Activated CD4-positive, alpha-beta memory T cell treated with anti-CD3 and anti-CD28 coated beads, Interleukin-2, amount 10 ng/mL, durations not matched to agents 7 days and 5 days (primary cell): ENCODE measurements at regions not wholly inside any gene's neighbourhood (a gene's known extent, or its start where the extent isn't known, plus 50 kb on each side); places are given as distances from the start of the nearest gene placed in this dataset.

ENCODE experiments used
- CTCF ChIA-PET: fragments of 350-600 bp; sonication (Branson Sonifier 250); formaldehyde crosslinking; loops from one replicate; lab custom pipeline; 2021; ENCODE audit warnings: antibody characterized with exemption, inconsistent platforms; lab: Charles Lee
- POLR2A ChIA-PET: fragments of 350-600 bp; sonication (Branson Sonifier 250); formaldehyde crosslinking; loops from one replicate; lab custom pipeline; 2021; ENCODE audit warnings: antibody characterized with exemption; lab: Charles Lee
- DNase-seq: peaks from one replicate; pipeline ENCODE4 v3.0.0-alpha.2; 2020
- H3K27ac Mint-ChIP-seq: one replicate; pipeline ENCODE4 v1.8.0; 2021; ENCODE audit warnings: mild to moderate bottlenecking, mixed read lengths
- H3K27me3 Mint-ChIP-seq: one replicate; pipeline ENCODE4 v1.8.0; 2021; ENCODE audit warnings: mixed read lengths
- H3K36me3 Mint-ChIP-seq: one replicate; pipeline ENCODE4 v1.8.0; 2021; ENCODE audit warnings: low read depth, mixed read lengths
- H3K4me1 Mint-ChIP-seq: one replicate; pipeline ENCODE4 v1.8.0; 2021; ENCODE audit warnings: mixed read lengths
- H3K4me3 Mint-ChIP-seq: one replicate; pipeline ENCODE4 v1.8.0; 2021; ENCODE audit warnings: mild to moderate bottlenecking, mixed read lengths
- H3K9me3 Mint-ChIP-seq: one replicate; pipeline ENCODE4 v1.8.0; 2021; ENCODE audit warnings: mixed read lengths

DNA sequence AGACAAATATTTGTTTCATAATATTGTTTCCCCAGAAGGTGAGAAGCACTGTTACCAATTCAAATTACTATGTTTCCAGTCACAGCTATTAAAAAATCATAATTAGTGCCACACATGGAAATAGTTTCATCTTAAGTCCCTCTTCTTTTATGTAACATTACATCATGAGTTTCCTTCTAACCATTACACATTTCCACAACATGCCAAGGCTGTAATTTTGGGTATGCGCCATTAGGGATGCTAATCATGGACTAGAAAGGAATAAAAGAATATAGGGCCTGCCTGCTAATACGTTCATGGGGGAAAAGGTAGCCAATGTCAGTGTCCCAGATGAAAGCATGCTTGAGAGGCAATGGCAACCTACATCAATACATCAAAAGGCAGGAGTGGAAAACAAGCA is 142.5 kb upstream of the LPAR1 start:
- Mint-ChIP-seq H3K9me3 (no peaks in the 10 kb centered on the region), H3K4me1 (no peaks in the 10 kb centered on the region), H3K27me3 (no peaks in the 10 kb centered on the region), H3K27ac (no peak overlapping the region), H3K36me3 (no peaks in the 10 kb centered on the region), H3K4me3 (no peak overlapping the region)
- ChIA-PET POLR2A (no interaction called here), CTCF (no interaction called here)
- DNase-seq: no peak

DNA sequence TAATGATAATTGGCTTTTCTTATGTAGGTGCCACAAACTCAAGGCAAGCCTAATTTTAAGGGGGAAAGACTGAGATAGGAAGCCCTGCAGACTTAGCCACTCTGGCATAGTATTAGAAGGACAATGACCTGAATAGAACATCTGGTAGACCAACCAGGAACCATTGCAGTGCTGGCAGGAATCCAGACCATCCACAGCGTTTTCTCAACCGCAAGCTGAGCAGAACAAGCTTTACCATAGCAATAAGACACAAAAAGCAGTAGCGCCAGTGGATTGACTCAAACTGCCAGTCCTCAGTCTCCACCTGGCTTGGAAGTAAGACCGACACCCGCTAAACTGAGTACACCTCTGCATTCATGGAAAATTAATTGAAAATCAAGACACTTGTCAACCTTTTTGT is 141.3 kb upstream of the LPAR1 start:
- no peaks in the 10 kb centered on the region for H3K27me3 Mint-ChIP-seq
- H3K36me3 Mint-ChIP-seq: no peaks in the 10 kb centered on the region
- H3K27ac Mint-ChIP-seq: no peak overlapping the region
- no peaks in the 10 kb centered on the region for H3K4me1 Mint-ChIP-seq
- ChIA-PET POLR2A (no interaction called here), CTCF (no interaction called here)
- no peak overlapping the region for H3K4me3 Mint-ChIP-seq
- H3K9me3 Mint-ChIP-seq: no peaks in the 10 kb centered on the region
- no peak for DNase-seq

DNA sequence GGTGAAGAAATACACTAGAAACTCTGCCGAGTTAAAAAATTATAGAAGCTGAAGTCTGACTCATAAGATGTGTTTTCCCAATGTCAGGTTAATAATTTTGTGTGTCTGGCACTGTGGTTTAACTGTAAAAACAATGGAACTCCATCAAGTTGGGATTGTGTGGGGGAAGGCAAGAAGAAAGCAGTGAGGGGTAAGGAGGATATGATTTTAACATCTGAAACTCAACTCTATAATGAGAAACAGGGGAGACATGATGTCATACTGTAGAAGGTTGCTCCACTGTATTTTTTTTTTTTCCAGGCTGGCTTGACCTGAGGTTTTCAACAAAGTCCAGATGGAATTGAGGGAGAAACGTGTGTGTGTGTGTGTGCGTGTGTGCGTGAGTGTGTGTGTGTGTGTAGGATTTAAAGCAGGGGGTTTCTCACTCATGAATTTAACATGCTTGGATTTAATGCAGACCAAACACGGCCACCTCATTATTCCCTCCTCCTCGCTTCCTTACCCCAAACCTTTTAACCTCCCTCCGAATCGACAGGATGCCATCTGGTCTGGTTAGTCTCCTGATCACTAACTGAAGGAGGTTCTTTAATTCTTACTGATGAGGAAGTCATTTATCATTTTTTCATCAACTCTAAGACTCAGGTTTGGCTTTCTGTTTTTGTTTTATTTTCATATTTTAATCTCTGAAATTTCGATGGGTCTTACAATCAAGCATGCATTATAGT is 140.2 kb upstream of the LPAR1 start:
- no peak overlapping the region for H3K27ac Mint-ChIP-seq
- CTCF ChIA-PET: no interaction called here
- POLR2A ChIA-PET: no interaction called here
- no peak for DNase-seq
- H3K4me1 Mint-ChIP-seq: no peaks in the 10 kb centered on the region
- no peak overlapping the region for H3K4me3 Mint-ChIP-seq
- no peaks in the 10 kb centered on the region for H3K36me3 Mint-ChIP-seq
- H3K9me3 Mint-ChIP-seq: no peaks in the 10 kb centered on the region
- no peaks in the 10 kb centered on the region for H3K27me3 Mint-ChIP-seq

DNA sequence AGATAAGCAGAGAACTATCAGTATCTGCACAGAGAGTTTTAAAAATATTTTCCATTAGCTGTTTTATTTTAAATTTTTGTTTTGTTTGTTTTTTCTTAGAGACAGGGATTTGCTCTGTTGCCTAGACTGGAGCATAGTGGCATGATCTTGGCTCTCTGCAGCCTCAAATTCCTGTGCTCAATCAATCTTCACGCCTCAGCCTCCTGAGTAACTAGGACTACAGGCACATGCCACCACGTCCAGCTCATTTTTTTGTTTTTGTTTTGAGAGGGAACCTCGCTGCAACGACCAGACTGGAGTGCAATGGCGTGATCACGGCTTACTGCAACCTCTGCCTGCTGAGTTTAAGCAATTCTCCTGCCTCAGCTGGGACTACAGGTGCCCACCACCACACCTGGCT is 138.2 kb upstream of the LPAR1 start:
- no peaks in the 10 kb centered on the region for H3K4me1 Mint-ChIP-seq
- H3K27me3 Mint-ChIP-seq: no peaks in the 10 kb centered on the region
- DNase-seq: no peak
- no peaks in the 10 kb centered on the region for H3K9me3 Mint-ChIP-seq
- H3K27ac Mint-ChIP-seq: no peak overlapping the region
- no peaks in the 10 kb centered on the region for H3K36me3 Mint-ChIP-seq
- no peak overlapping the region for H3K4me3 Mint-ChIP-seq
- ChIA-PET POLR2A (no interaction called here), CTCF (no interaction called here)

DNA sequence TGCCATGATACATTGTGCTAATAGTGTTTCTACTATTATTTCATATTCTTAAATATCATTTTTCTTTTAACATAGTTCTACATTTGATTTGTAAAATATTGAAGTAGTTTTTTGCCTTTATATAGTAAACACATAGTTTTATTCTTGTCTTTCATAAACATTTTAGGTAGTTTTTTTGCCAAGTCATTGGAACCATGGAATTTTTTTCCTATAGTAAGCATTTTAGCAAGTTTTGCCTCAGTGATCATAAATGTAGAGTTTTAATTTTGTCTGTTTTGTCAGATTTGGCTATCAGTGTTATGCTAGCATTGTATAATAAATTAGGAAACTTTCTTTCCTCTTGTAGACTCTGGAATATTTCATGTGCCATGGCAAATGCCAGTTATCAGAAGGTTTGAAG is 137.1 kb upstream of the LPAR1 start:
- DNase-seq: no peak
- POLR2A ChIA-PET: no interaction called here
- Mint-ChIP-seq H3K36me3 (no peaks in the 10 kb centered on the region), H3K4me3 (no peak overlapping the region), H3K9me3 (no peaks in the 10 kb centered on the region), H3K4me1 (no peaks in the 10 kb centered on the region), H3K27ac (no peak overlapping the region), H3K27me3 (no peaks in the 10 kb centered on the region)
- CTCF ChIA-PET: no interaction called here

DNA sequence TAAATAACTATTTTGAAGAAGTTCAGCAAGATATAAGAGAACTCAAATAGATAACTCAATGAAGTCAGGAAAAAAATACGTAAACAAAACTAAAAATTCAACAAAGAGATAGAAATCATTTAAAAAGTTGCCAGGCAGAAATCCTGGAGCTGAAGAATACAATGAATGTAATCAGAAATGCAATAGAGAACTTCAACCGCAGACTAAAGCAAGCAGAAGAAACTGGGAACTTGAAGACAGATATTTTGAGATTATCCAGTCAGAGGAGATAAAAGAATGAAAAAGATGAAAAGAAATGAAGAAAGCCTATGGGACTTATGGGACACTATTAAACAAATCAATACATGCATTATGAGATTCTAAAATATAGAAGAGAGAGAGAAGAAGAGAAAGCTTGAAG is 129.1 kb upstream of the LPAR1 start:
- no peaks in the 10 kb centered on the region for H3K4me1 Mint-ChIP-seq
- H3K27me3 Mint-ChIP-seq: no peaks in the 10 kb centered on the region
- DNase-seq: no peak
- H3K4me3 Mint-ChIP-seq: no peak overlapping the region
- ChIA-PET POLR2A (no interaction called here), CTCF (no interaction called here)
- peaks cover 17% of the 10 kb centered on the region for H3K9me3 Mint-ChIP-seq
- no peaks in the 10 kb centered on the region for H3K36me3 Mint-ChIP-seq
- no peak overlapping the region for H3K27ac Mint-ChIP-seq

DNA sequence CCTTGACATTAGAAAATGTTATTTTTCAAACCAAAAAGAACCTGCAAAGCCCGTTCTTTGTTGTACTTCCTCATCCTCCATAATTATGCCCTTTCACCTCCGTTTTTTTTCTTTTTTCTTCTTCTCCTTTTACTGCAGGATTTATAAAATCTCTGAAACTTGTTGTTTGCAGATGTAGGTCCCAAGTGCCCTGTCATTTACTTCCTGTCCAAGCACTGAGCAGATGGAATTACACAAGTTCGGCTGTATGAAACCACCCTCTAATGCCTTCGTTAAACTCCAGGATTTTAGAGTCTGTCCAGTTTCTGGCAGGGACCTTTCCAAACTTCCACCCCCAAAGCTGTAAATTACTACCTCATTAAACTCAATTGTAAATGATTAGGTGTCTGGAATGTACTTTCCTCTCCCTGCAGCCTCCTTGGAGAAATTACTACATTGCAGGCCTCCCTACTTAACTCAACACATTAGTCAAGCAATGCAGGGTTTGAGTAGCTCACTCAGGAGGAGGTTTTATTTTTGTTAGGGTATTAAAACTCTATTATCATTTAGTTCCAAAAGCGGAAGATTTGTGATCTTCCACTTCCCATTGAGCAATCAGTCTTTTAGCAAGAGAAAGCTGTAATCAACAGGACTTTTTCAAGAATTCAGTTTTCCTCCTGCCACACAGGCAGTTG is 125.6 kb upstream of the LPAR1 start:
- CTCF ChIA-PET: no interaction called here

DNA sequence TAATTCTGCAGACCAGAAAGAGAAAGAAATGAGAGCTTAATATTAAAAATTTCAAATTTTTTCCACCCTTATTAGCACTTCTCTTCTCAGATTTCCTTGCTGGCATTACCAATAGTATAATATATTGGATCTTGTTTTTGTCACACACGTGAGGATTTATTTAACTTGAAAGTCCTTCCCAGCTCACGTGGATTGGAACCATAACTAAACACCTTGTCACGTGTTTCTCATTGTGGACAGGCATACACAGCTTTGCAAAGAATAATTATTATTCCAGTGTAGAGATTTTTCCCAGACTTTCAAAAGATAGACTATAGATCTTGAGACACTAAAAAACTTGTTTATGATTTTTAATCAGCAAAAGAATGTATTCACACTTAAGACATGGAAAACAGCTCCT is 123.8 kb upstream of the LPAR1 start:
- Mint-ChIP-seq H3K27me3 (no peaks in the 10 kb centered on the region), H3K9me3 (peaks cover 7% of the 10 kb centered on the region), H3K4me3 (no peak overlapping the region), H3K4me1 (no peaks in the 10 kb centered on the region), H3K36me3 (no peaks in the 10 kb centered on the region), H3K27ac (no peak overlapping the region)
- ChIA-PET CTCF (no interaction called here), POLR2A (no interaction called here)
- DNase-seq: no peak

More for the DNA sequence above, 125.6 kb upstream of the LPAR1 start:
- H3K36me3 Mint-ChIP-seq: no peaks in the 10 kb centered on the region
- H3K4me1 Mint-ChIP-seq: no peaks in the 10 kb centered on the region
- H3K27me3 Mint-ChIP-seq: no peaks in the 10 kb centered on the region
- no peak overlapping the region for H3K4me3 Mint-ChIP-seq
- H3K27ac Mint-ChIP-seq: no peak overlapping the region
- peaks cover 17% of the 10 kb centered on the region for H3K9me3 Mint-ChIP-seq
- POLR2A ChIA-PET: no interaction called here
- no peak for DNase-seq

DNA sequence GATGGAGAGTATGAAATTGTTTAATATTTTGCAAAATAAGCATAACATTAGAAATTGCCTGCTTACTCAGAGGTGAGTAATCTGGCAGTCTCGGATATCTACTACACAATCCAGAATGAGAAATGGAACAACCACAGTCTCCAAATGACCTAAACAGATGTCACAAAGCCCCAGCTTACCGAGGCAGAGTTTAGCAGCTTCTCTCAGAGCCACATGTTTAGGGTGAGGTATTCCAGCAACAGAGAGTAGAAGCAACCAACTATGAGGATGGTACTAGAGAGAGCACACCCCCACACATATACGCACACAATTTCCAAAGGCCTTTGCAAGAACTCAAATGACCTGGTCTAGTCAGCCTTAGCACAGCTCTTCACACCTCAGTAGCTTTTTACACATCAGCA is 122.7 kb upstream of the LPAR1 start:
- DNase-seq: no peak
- Mint-ChIP-seq H3K9me3 (peaks cover 2% of the 10 kb centered on the region), H3K27ac (no peak overlapping the region), H3K27me3 (no peaks in the 10 kb centered on the region), H3K36me3 (no peaks in the 10 kb centered on the region), H3K4me3 (no peak overlapping the region), H3K4me1 (no peaks in the 10 kb centered on the region)
- CTCF ChIA-PET: no interaction called here
- POLR2A ChIA-PET: no interaction called here

DNA sequence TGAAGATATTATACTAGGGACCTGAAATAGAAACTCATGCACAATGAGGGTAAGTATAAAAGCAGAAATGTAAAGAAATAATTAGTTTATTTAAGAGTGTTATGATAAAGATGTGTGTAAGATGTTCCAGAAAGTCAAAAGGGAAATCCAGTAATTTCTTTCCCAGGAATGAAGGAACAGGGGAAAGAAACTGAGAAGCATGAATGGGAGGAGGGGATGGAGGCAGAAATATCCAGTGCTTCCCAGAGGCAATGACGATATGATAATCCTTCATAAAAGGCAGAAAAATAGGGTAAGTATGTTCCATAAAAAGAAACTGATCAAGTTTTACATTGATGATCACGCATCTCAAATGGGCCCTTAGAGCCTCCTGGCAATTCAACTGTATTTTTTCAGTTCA is 120.7 kb upstream of the LPAR1 start:
- H3K36me3 Mint-ChIP-seq: no peaks in the 10 kb centered on the region
- H3K27ac Mint-ChIP-seq: no peak overlapping the region
- H3K4me1 Mint-ChIP-seq: no peaks in the 10 kb centered on the region
- no peaks in the 10 kb centered on the region for H3K9me3 Mint-ChIP-seq
- POLR2A ChIA-PET: no interaction called here
- DNase-seq: no peak
- H3K4me3 Mint-ChIP-seq: no peak overlapping the region
- no peaks in the 10 kb centered on the region for H3K27me3 Mint-ChIP-seq
- CTCF ChIA-PET: no interaction called here

DNA sequence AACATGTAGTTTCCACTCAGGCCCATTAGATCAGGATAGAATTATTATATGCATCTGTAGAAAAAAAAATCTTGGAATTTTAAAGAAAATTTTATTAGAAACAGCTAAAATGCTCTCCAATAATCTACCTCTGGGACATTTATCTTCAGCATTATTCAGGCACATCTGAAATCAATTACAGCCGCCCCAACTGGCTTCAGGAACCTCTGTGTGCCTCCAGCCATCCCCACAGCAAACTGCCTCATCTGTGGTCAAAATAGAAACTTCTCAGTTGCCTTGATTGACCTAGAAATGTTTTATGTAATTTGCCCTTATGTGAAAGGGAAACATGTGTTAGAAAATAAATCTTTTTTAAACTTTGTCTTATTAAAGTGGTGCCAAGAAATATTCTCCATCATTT is 120.1 kb upstream of the LPAR1 start:
- H3K4me3 Mint-ChIP-seq: no peak overlapping the region
- no peaks in the 10 kb centered on the region for H3K36me3 Mint-ChIP-seq
- H3K27me3 Mint-ChIP-seq: no peaks in the 10 kb centered on the region
- H3K4me1 Mint-ChIP-seq: no peaks in the 10 kb centered on the region
- H3K9me3 Mint-ChIP-seq: no peaks in the 10 kb centered on the region
- no peak overlapping the region for H3K27ac Mint-ChIP-seq
- DNase-seq: no peak
- CTCF ChIA-PET: no interaction called here
- POLR2A ChIA-PET: no interaction called here

DNA sequence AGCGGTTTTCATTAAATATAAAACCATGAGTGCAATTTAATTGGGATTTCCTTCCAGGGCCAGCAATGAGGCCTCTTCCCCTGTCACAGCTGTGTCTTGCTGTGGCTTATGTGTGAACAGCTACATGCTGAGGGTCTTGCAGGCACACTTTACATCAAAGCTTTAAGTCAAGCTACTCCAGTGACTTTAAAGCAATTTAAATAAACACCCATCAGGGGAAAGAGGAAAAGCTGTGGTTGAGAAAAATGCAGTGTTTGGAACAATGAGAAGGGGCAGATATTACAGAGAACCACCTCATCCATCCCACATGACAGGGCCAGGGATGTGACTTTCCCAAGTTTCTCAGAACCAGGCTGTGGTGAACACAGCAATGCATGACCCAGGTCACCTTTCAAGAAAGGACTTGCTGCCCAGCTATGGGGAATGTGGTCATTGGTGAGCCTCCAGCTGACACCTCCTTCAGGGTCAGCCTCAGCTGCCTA is 115.9 kb upstream of the LPAR1 start:
- Mint-ChIP-seq H3K9me3 (no peaks in the 10 kb centered on the region), H3K4me3 (no peak overlapping the region), H3K27ac (no peak overlapping the region), H3K4me1 (no peaks in the 10 kb centered on the region), H3K36me3 (no peaks in the 10 kb centered on the region), H3K27me3 (no peaks in the 10 kb centered on the region)
- ChIA-PET POLR2A (no interaction called here), CTCF (interaction anchor here (1.3 kb wide), 1 partner anchor 9 kb away, joined by 3 read pairs; no protein-coding TSS in a partner anchor)
- no peak for DNase-seq

DNA sequence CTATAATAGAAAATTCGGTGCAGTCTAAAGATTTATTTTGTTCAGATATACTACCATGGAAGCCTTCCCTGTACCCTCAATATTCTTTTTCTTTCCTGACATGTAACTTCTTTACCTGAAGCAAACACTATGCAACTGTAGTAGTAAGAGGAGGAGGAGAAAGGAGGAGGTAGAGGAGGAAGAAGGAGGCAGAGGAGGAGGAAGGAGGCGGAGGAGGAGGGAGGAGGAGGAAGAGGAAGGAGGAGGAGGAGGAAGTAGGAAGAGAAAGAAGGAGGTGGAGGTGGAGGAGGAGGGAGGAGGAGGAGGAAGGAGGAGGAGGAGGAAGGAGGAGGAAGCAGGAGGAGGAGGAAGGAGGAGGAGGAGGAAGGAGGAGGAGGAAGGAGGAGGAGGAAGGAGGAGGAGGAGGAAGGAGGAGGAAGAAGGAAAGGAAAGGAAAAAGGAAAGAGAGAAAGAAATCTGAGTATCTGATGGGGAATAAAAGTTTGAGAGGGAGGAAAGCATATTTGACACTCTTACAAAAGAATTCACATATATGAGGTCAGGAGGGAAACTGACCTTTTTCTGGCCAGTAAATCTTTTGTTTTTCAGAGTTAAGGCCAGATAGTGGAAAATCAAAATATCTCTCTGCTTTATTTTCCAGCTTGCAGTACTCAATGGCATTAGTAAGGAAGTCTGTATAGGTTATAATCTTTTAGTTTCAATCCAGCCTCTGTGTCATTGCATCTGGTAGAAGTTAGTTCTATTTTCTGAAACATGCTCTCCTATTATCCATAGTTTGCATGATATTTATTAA is 114.5 kb upstream of the LPAR1 start:
- DNase-seq: no peak
- Mint-ChIP-seq H3K27ac (no peak overlapping the region), H3K36me3 (no peaks in the 10 kb centered on the region), H3K27me3 (no peaks in the 10 kb centered on the region), H3K4me1 (no peaks in the 10 kb centered on the region), H3K4me3 (no peak overlapping the region), H3K9me3 (no peaks in the 10 kb centered on the region)
- CTCF ChIA-PET: interaction anchor here (1.3 kb wide), 1 partner anchor 7 kb away, joined by 3 read pairs; no protein-coding TSS in a partner anchor
- POLR2A ChIA-PET: no interaction called here
